ENCODE measurements at regions not wholly inside any gene's neighbourhood (a gene's known extent, or its start where the extent isn't known, plus 50 kb on each side); places are given as distances from the start of the nearest gene placed in this dataset.
"Not testable (repeated sequence)": the region's sequence is repeated elsewhere in the genome, so short reads cannot be mapped to it uniquely, and the experiment has no call there.

- H3K4me1 Mint-ChIP-seq (ENCODE audit: low read depth) = no peaks in the 10 kb centered on the region
- DNase-seq (ENCODE audit: low spot score) = no peak
- H3K9me3 Mint-ChIP-seq (ENCODE audit: low read depth) = no peaks in the 10 kb centered on the region
- H3K4me3 Mint-ChIP-seq (ENCODE audit: unreplicated experiment) = no peak overlapping the region
- H3K27me3 Mint-ChIP-seq (ENCODE audit: low read depth) = peaks cover 11% of the 10 kb centered on the region
- no peak overlapping the region for H3K27ac Mint-ChIP-seq (ENCODE audit: unreplicated experiment)
- TF ChIP-seq CTCF (IDR thresholded peaks at IDR 0.05) = peak; percentile 82
- H3K36me3 Mint-ChIP-seq (ENCODE audit: low read depth) = no peaks in the 10 kb centered on the region
These were observed 317.3 kb downstream of the COL11A1 start for GRCh38 chr1:102790997-102791396.

GRCh38 chr1:102789951-102790350 lies 318.4 kb downstream of the COL11A1 start:
- H3K36me3 Mint-ChIP-seq (ENCODE audit: low read depth); H3K27ac Mint-ChIP-seq (ENCODE audit: unreplicated experiment); H3K9me3 Mint-ChIP-seq (ENCODE audit: low read depth); DNase-seq (ENCODE audit: low spot score); H3K27me3 Mint-ChIP-seq (ENCODE audit: low read depth); H3K4me3 Mint-ChIP-seq (ENCODE audit: unreplicated experiment); H3K4me1 Mint-ChIP-seq (ENCODE audit: low read depth): not testable (repeated sequence)

GRCh38 chr1:102783487-102783886 lies 324.8 kb downstream of the COL11A1 start:
- Mint-ChIP-seq H3K36me3 (ENCODE audit: low read depth) (no peaks in the 10 kb centered on the region), H3K4me1 (ENCODE audit: low read depth) (no peaks in the 10 kb centered on the region), H3K9me3 (ENCODE audit: low read depth) (peaks cover 12% of the 10 kb centered on the region), H3K27me3 (ENCODE audit: low read depth) (peaks cover 5% of the 10 kb centered on the region), H3K4me3 (ENCODE audit: unreplicated experiment) (no peak overlapping the region), H3K27ac (ENCODE audit: unreplicated experiment) (no peak overlapping the region)
- TF ChIP-seq CTCF (IDR thresholded peaks at IDR 0.05) = no peak
- DNase-seq (ENCODE audit: low spot score) = no peak

GRCh38 chr1:102782144-102782543 lies 326.2 kb downstream of the COL11A1 start:
- Mint-ChIP-seq H3K27ac (ENCODE audit: unreplicated experiment) (no peak overlapping the region), H3K4me1 (ENCODE audit: low read depth) (no peaks in the 10 kb centered on the region)

GRCh38 chr1:102776071-102776470 lies 332.3 kb downstream of the COL11A1 start:
- H3K36me3 Mint-ChIP-seq (ENCODE audit: low read depth) = no peaks in the 10 kb centered on the region

More at GRCh38 chr1:102782144-102782543, 326.2 kb downstream of the COL11A1 start:
- H3K9me3 Mint-ChIP-seq (ENCODE audit: low read depth) = peaks cover 12% of the 10 kb centered on the region
- DNase-seq (ENCODE audit: low spot score) = no peak
- H3K4me3 Mint-ChIP-seq (ENCODE audit: unreplicated experiment) = no peak overlapping the region
- peaks cover 2% of the 10 kb centered on the region for H3K27me3 Mint-ChIP-seq (ENCODE audit: low read depth)
- H3K36me3 Mint-ChIP-seq (ENCODE audit: low read depth) = no peaks in the 10 kb centered on the region
- no peak for TF ChIP-seq CTCF (IDR thresholded peaks at IDR 0.05)

More at GRCh38 chr1:102776071-102776470, 332.3 kb downstream of the COL11A1 start:
- DNase-seq (ENCODE audit: low spot score) = no peak
- Mint-ChIP-seq H3K4me1 (ENCODE audit: low read depth) (no peaks in the 10 kb centered on the region), H3K9me3 (ENCODE audit: low read depth) (no peaks in the 10 kb centered on the region), H3K27me3 (ENCODE audit: low read depth) (peaks cover 11% of the 10 kb centered on the region), H3K27ac (ENCODE audit: unreplicated experiment) (no peak overlapping the region), H3K4me3 (ENCODE audit: unreplicated experiment) (no peak overlapping the region)
- TF ChIP-seq CTCF (IDR thresholded peaks at IDR 0.05) = no peak

Data from chondrocyte (in vitro differentiated cells).